ENCODE measurements at regions not wholly inside any gene's neighbourhood (a gene's known extent, or its start where the extent isn't known, plus 50 kb on each side); places are given as distances from the start of the nearest gene placed in this dataset.

DNA sequence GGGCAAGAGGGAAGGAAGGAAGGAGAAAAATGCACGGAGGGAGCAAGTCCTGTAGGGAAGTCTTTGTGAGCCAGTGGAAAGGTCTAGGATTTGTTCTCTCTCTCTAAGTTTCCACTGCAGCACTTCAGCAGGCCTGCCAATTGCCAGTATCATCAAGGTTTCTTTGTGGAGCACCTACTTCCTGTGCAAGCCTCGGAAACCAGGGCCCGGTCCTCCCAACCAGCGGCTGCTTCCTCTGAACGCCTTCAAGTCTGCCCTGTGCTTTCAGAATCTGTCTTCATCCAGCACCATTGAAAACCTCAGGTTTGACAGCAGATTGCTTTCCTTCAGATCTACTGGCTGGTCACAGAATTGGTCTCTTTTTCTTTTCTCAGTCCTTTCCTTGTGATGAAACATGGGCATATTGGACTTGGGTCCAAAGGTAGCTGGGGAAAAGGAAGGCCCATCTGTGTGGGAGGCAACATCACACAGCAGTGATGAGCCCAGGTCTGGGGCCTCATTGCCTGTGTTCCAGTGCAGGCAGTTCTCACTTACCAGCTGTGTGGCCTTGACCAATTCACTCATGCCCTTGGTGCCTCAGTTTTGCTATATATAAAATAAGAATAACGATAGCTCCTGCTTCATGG lies 144.5 kb downstream of the SEC16B start:
- no peak for TF ChIP-seq POLR2A (IDR thresholded peaks at IDR 0.05)
- TF ChIP-seq, protein P1, sequence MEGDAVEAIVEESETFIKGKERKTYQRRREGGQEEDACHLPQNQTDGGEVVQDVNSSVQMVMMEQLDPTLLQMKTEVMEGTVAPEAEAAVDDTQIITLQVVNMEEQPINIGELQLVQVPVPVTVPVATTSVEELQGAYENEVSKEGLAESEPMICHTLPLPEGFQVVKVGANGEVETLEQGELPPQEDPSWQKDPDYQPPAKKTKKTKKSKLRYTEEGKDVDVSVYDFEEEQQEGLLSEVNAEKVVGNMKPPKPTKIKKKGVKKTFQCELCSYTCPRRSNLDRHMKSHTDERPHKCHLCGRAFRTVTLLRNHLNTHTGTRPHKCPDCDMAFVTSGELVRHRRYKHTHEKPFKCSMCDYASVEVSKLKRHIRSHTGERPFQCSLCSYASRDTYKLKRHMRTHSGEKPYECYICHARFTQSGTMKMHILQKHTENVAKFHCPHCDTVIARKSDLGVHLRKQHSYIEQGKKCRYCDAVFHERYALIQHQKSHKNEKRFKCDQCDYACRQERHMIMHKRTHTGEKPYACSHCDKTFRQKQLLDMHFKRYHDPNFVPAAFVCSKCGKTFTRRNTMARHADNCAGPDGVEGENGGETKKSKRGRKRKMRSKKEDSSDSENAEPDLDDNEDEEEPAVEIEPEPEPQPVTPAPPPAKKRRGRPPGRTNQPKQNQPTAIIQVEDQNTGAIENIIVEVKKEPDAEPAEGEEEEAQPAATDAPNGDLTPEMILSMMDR (IDR thresholded peaks at IDR 0.05) = no peak
- intact Hi-C loops (cut with DNase I; ENCODE audit: low total_unique reads) = no loop called here
- Histone ChIP-seq H3K27ac (no peak overlapping the region), H3K27me3 (no peaks in the 10 kb centered on the region), H3K4me3 (no peak overlapping the region), H3K9me3 (no peaks in the 10 kb centered on the region), H3K4me1 (no peaks in the 10 kb centered on the region), H3K36me3 (no peaks in the 10 kb centered on the region)
- no peak for DNase-seq

DNA sequence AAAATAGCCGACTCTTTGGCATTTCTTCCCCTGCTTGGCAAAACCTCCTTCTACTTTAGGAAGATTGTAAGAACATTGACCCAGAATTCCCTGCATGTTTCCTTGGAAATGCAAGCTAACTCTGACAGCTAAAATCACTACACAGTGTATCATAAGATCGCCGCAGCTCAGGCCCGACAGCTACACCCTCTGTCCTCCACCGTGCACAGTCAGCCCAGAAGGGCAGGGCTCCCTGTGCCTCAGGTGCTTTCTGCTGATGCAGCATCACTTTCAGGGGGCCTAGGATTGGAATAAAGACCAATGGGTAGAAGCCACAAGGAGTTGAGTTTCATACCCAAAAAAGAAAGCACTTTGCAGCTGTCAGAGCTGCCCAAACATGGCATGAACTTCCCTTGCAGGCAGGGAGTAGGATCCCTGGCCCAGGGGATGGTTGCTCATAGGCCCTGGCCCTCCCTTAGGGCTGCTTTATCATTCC lies 145.3 kb downstream of the SEC16B start:
- TF ChIP-seq, protein P1 (IDR thresholded peaks at IDR 0.05) = no peak
- no peak for TF ChIP-seq POLR2A (IDR thresholded peaks at IDR 0.05)
- Histone ChIP-seq H3K4me1 (no peaks in the 10 kb centered on the region), H3K27me3 (no peaks in the 10 kb centered on the region), H3K27ac (no peak overlapping the region), H3K9me3 (no peaks in the 10 kb centered on the region), H3K36me3 (no peaks in the 10 kb centered on the region), H3K4me3 (no peak overlapping the region)
- no peak for DNase-seq
- intact Hi-C loops (cut with DNase I; ENCODE audit: low total_unique reads) = no loop called here

DNA sequence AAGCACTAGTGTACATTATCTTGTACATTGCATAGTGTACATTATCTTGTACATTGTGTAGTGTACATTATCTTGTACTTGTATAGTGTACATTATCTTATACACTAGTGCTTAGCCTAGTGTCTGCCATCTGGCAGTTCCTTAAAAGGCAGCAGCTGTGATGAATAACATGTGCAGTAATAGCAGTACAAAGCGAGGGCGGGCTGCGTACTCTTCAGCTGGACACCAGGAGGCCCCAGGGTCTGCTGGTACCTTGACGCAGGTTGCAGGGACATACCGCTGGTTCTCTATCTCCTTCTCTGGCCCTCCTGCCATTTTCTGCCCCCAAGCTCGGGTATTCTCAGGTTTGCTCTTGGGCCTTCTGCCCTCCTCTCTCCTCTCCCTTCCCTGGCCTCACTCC lies 149.6 kb downstream of the SEC16B start:
- DNase-seq = no peak
- H3K27ac ChIP-seq = no peak overlapping the region
- TF ChIP-seq, protein P1 (IDR thresholded peaks at IDR 0.05) = no peak
- TF ChIP-seq POLR2A (IDR thresholded peaks at IDR 0.05) = no peak
- H3K27me3 ChIP-seq = no peaks in the 10 kb centered on the region
- no peaks in the 10 kb centered on the region for H3K9me3 ChIP-seq
- H3K4me1 ChIP-seq = no peaks in the 10 kb centered on the region
- intact Hi-C loops (cut with DNase I; ENCODE audit: low total_unique reads) = no loop called here
- H3K36me3 ChIP-seq = no peaks in the 10 kb centered on the region
- no peak overlapping the region for H3K4me3 ChIP-seq

DNA sequence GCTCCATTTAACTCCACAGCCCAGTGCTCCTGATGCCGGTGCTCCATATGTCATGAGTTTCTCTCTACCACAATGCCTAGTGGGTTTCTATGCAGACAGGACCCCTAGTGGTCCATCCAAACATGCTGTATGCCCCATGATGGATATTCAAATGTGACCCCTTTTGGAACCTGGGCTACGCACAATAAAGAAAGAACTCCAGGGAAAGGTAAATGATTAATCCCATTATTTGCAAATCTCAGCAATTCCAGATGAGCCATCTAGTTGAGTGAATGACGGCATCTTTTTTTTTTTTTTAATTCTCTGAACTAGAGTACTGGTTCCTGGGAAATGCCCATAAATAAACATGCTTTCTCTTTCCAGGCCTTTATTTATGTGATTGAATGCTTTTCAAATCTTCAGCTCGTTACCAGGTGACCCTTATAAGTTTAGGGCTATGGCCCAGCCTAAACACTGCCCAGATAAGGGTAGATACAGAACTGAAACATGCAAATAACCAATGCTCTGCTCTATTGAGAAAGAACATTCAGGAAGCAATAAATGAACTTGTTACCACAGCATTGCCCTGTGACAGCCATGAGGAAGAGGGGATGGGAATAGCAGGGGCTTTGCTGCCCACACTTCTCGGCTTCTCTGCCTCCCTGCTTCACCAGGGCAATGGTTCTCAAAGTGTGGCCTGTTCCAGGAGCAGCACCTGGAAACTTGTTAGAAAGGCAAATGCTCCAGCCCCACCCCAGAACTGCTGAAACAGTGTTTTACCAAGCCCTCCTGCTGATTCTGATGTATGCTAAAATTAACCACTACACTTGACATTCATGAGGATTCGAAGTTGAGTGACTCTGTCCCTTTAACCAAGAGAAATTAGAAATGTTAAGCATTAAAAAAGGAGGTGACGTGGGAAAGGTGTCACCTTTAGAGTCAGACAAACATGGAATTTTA lies 151.7 kb downstream of the SEC16B start:
- Histone ChIP-seq H3K4me1 (no peaks in the 10 kb centered on the region), H3K27me3 (no peaks in the 10 kb centered on the region), H3K4me3 (no peak overlapping the region), H3K36me3 (no peaks in the 10 kb centered on the region), H3K9me3 (no peaks in the 10 kb centered on the region), H3K27ac (no peak overlapping the region)
- TF ChIP-seq, protein P1 (IDR thresholded peaks at IDR 0.05) = no peak
- no peak for TF ChIP-seq POLR2A (IDR thresholded peaks at IDR 0.05)
- no peak for DNase-seq
- intact Hi-C loops (cut with DNase I; ENCODE audit: low total_unique reads) = no loop called here

DNA sequence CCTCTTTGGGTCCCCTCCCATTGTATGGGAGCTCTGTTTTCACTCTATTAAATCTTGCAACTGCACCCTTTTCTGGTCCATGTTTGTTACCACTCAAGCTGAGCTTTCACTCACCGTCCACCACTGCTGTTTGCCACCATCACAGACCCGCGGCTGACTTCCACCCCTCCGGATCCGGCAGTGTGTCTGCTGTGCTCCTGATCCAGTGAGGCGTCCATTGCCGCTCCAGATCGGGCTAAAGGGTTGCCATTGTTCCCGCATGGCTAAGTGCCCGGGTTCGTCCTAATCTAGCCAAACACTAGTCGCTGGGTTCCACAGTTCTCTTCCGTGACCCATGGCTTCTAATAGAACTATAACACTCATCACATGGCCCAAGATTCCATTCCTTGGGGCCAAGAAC lies 157.2 kb downstream of the SEC16B start:
- Histone ChIP-seq H3K4me1 (no peaks in the 10 kb centered on the region), H3K9me3 (no peaks in the 10 kb centered on the region), H3K27me3 (no peaks in the 10 kb centered on the region), H3K36me3 (no peaks in the 10 kb centered on the region), H3K4me3 (no peak overlapping the region), H3K27ac (no peak overlapping the region)
- intact Hi-C loops (cut with DNase I; ENCODE audit: low total_unique reads) = no loop called here
- TF ChIP-seq, protein P1 (IDR thresholded peaks at IDR 0.05) = no peak
- DNase-seq = no peak

All from uterus (tissue), 3 donors.